SKM-1 treated with dmso at 0.1 percent for 144 hours (cell line): ENCODE measurements at regions not wholly inside any gene's neighbourhood (a gene's known extent, or its start where the extent isn't known, plus 50 kb on each side); places are given as distances from the start of the nearest gene placed in this dataset.
"Not testable (repeated sequence)": the region's sequence is repeated elsewhere in the genome, so short reads cannot be mapped to it uniquely, and the experiment has no call there.

Experiments
- DNase-seq: peaks from one replicate; lab custom pipeline; 2025; ENCODE audit not compliant: unreplicated experiment; lab: John Stamatoyannopoulos, UW

DNA sequence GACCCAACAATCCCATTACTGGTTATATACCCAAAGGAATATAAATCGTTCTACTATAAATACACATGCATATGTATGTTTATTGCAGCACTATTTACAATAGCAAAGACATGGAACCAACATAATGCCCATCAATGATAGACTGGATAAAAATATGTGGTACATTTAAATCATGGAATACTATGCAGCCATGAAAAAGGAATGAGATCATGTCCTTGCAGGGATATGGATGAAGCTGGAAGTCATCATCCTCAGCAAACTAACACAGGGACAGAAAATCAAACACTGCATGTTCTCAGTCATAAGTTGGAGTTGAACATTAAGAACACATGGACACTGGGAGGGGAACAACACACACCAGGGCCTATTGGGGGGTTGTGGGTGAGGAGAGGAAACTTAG, 741.8 kb downstream of the CDH18 start:
- DNase-seq = not testable (repeated sequence)

DNA sequence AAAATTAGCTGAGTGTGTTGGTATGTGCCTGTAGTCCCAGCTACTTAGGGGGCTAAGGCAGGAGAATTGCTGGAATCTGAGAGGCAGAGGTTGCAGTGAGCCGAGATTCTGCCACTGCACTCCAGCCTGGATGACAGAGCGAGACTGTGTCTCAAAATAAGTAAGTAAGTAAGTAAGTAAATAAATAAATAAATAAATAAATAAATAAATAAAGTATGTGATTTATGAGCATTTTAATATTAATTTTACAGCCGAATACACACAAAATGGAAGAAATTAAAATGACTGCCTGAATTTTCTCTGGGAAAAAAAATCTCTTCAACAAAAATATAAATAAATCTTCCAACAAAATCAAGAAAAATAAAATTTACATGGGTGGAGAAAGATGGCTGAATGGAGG, 740.7 kb downstream of the CDH18 start:
- DNase-seq = no peak

DNA sequence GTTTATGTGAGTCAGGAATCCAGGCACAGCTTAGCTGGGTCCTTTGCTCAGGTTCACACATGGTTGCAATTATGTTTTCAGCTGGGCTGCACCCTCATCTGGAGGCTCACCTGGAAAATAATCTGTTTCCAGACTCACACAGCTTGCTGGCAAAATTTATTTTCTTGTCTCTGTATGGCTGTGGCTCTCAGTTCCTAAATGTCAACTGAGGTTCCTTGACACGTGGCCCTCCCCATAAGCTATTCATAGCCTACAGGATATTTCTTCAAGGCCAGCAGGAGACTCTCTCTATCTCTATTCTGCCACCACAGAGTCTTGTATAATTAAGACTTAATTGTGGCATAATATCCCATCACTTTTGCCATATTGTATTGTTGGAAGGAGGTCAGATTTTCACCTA, 732.0 kb downstream of the CDH18 start:
- no peak for DNase-seq

DNA sequence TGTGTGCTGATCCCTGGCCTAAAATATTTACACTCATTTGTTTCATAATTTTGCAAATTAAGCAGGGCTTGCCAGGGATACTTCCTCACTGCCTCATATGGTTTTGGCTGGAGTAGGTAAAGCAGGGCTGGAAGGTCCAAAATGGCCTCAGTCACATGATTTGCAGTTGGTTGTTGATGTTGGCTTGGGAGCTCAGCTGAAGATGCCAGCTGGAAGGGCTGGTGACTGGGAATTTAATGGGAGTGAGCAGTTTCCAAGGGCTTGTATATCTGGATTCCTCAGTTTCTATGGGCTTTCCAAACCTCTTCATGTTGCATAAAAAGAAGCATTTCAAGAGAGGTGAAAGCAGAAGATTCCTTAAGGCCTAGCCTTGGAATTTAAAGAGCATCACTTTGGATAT, 729.3 kb downstream of the CDH18 start:
- no peak for DNase-seq

DNA sequence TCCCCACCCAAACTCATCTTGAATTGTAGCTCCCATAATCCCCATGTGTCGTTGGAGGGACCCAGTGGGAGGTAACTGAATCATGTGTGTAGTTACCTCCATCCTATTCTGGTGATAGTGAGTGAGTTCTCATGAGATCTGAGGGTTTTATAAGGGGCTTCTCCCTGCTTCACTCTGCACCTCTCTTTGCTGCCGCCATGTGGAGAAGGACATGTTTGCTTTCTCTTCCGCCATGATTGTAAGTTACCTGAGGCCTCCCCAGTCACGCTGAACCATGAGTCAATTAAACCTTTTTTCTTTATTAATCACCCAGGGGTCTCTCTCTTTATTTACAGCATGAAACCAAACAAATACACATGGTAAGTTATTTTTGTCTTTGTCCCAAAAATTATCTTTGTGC, 726.1 kb downstream of the CDH18 start:
- DNase-seq = no peak

DNA sequence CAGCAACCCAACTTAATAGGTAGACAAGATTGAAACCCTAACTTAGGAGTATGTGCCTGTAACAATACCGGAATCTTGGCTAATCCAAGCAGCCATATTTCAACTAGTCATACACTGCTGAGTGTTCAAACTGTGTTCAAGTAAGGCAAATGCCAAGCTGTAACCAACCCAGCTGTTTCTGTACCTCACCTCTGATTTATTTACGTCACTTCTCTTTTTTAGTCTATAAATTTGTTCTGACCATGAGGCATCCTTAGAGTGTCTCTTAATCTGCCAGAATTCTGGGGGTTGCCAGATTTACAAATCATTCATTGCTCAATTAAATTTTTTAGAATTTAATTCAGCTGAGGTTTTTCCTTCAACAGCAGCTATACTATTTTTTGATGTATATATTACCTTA, 723.2 kb downstream of the CDH18 start:
- no peak for DNase-seq

DNA sequence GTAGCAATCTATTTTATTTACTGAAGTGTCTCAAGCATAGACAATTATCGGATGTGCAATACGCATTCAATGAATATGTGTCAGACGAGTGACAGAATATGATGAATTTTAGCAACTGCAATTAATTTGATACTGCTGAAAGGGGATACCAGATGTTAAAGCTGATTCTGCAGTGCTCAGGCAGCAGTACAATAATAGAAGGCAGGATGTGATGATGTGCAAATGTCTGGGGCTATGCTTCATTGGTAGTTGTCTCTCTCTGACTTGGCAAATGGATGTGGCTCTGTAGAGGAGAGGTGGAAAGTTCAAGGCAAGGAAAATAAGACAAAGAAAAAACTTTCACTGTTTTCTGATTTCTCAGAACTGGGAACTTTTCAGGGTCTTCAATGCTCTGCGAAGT, 721.2 kb downstream of the CDH18 start:
- no peak for DNase-seq

DNA sequence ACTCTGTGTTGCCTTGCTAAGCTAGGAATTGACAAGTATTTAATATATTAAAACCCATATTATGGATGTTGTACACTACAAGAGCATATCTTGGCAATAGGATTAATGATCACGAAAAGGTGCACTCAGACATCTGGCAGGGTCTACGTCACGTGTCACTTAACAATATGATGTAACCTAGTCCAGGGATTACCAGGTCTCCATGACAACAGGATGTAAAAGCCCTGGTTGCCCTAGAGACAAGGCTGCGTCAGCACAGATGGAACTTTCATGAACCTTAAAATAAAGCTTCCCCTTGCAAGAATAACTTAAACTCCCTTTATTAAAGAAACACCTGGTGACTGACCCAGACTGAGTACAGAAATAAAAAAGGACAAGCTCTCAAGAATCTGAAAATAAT, 717.8 kb downstream of the CDH18 start:
- DNase-seq = no peak

DNA sequence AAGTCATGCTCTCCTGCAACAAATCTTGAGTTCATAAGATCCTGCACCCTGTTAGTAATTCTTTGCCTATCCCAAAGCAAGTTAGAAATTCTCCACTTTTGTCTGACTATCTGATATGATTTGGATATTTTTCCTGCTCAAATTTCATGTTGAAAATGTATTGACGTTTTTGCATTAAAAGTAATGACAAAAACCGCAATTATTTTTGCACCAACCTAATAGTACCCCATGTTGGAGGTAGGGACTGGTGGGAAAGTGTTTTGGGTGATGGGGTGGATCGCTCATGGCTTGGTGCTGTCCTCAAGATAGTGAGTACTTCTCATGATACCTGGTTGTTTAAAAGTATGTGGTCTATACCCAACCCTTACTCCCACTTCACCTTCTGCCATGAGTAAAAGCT, 713.4 kb downstream of the CDH18 start:
- DNase-seq = no peak

DNA sequence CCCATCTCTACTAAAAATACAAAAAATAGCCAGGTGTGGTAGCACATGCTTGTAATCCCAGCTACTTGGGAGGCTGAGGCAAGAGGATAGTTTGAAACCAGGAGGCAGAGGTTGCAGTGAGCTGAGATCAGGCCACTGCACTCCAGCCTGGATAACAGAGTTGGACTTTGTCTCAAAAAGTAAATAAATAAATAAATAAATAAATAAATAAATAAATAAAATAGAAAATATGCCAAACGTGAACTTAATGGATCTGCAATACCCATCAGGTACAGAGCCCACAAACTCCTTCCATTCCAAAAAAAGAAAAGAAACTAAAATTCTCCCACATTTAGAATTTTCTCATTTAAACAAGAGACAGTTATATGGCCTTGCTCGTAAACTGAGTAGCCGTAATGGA, 702.7 kb downstream of the CDH18 start:
- DNase-seq = no peak

DNA sequence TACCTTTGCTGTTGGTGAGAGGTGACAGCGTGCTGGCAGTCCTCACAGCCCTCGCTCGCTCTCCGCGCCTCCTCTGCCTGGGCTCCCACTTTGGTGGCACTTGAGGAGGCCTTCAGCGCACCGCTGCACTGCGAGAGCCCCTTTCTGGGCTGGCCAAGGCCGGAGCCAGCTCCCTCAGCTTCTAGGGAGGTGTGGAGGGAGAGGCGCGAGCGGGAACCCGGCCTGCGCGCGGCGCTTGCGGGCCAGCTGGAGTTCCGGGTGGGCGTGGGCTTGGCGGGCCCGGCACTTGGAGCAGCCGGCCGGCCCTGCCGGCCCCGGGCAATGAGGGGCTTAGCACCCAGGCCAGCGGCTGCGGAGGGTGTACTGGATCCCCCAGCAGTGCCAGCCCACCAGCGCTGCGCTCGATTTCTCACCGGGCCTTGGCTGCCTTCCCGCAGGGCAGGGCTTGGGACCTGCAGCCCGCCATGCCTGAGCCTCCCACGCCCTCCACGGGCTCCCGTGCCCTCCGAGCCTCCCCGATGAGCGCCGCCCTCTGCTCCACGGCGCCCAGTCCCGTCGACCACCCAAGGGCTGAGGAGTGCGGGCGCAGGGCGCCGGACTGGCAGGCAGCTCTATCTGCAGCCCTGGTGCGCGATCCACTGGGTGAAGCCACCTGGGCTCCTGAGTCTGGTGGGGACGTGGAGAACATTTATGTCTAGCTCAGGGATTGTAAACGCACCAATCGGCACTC, 700.3 kb downstream of the CDH18 start:
- not testable (repeated sequence) for DNase-seq

DNA sequence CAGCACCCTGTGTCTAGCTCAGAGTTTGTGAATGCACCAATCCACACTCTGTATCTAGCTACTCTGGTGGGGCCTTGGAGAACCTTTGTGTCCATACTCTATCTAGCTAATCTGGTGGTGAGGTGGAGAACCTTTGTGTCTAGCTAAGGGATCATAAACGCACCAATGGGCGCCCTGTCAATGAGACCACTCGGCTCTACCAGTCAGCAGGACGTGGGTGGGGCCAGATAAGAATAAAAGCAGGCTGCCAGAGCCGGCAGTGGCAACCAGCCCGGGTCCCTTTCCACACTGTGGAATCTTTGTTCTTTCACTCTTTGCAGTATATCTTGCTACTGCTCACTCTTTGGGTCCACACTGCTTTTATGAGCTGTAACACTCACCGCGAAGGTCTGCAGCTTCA, 699.7 kb downstream of the CDH18 start:
- DNase-seq = not testable (repeated sequence)

DNA sequence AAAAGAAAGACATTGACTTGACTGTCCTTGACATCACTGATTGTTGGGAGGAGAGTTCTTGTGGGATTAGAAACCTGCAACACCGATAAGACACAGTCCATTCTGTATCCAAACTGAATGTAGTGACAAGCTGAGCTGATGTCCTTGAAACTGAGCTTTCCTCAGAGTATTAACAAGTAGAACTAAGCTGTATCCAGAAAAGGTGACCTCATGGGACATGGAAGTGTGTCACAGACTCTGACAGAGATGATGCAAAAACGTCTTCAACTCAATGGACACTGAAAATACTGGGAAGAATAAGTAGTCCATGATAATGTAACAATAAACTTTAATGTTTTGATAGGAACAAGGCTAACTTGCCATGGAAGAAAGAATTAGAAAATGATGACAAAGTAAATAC, 690.1 kb downstream of the CDH18 start:
- DNase-seq = no peak

DNA sequence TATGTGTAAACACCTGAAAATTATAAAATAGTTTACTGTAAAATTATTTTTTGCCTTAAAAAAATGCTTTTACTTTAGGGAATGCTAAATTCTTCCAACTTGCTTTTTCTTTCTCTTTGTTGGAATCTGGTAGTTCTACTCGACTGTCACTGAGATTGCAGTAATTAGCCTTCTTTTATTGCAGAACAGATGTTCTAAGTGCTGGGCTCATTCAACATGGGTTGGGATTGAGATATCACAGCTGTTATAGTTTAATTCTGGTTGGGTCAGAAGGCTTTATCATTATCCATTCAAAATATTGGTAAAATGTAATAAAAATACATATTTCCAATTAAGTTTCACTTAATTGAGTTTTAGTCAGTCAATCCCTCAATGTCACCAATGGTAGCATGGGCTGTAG, 686.7 kb downstream of the CDH18 start:
- no peak for DNase-seq

DNA sequence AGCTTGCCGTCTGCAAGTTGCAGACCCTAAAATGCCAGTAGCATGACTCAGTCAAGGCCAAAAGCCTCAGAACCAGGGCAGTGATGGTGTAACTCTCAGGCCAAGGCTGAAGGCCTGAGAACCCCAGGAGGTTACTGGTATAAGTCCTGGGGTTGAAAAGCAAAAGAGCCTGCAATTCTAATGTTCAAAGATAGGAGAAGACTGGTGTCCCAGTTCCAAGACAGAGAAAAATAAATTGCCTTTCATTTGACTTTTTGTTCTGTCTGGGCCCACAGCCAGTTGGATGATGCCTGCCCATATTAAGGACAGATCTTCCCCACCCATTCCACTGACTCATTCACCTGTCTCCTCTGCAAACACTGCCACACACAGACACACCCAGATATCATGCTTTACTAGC, 673.2 kb downstream of the CDH18 start:
- no peak for DNase-seq

DNA sequence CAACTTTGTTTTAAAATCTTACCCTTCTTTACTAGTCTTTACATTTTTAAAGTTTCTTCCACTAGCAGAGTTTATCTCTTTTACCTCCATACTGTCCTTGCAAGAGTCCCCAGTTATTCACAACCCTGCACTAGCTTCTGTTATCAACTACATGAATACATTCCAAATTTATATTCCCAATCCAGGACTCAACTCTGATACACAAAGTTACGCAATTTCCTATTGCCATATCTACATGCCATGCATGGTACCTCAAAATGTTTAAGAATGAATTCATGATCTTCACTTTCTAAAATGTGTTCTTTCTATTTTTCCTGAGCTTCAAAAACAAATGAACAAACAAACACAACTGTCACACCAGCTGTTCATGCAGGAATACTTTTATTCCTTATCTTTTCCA, 668.7 kb downstream of the CDH18 start:
- DNase-seq = no peak

DNA sequence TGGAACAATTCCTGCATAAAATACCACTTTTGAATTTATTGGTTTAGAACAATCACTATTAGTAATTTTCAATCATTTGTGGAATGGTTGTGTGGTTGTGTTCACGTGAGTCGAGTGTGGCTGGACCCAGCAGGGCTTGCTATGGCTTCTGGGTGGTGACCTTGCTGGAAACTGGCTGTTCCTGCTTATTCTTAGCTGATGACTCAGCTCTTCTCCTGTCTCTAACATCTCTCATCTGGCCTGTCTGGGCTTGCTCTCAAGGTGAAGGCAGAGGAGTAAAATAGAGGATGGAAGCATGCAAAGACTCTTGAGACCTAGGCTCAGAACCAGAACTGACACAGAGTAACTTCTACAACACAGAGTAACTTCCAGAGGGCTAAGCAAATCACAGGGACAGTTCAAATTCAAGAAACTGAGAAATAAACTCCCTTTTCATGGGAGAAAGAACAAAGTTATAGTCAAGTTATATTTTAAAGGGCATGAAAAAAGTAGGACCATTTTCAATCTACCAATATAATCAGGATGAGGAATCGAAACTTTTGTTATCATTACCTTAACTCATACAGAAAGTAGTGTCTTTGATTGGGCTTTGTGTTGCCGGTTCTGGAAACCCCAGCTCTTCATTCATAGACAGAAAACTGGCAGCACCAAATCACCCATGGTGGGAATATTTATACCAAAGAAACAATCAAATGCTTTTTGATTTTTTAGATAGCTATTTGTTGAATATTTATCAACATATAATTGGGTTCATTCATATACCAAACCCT, 665.1 kb downstream of the CDH18 start:
- DNase-seq = no peak

DNA sequence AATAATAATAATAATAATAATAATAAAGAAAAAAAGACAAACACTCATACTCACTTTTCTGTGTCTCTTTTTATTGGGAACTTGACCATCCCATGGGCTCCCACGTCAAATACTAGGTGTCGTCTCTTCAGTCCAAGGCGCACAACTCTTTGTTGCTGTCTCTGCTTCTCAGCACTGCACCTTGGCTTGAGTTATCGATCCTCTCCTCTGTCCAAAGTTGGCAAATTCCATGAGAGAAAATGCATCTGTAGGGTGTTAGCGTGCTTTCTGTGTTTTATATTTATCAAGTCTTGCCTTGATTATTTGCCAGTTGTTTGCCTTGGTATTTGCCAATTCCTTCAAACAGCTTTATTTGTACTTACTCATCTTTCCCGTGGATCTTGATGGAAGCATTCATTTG, 653.7 kb downstream of the CDH18 start:
- DNase-seq = no peak

DNA sequence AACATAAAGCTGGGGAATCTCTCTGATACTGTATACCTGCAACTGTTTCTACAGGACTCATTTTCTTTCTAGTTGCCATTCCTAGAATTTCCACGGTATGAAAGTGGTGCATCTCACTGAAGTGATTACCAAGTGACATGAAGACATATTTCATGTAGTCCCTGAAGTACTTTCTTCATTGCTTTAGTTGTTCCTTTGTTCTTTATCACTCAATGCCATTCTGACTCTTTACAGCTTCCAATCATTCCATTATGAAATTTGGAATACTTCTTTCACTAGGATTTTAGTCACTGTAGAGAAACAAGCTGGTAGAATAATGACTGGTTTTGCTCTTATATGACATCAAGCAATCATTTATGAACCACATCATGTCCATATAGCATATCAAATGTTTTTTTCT, 645.1 kb downstream of the CDH18 start:
- DNase-seq = no peak

DNA sequence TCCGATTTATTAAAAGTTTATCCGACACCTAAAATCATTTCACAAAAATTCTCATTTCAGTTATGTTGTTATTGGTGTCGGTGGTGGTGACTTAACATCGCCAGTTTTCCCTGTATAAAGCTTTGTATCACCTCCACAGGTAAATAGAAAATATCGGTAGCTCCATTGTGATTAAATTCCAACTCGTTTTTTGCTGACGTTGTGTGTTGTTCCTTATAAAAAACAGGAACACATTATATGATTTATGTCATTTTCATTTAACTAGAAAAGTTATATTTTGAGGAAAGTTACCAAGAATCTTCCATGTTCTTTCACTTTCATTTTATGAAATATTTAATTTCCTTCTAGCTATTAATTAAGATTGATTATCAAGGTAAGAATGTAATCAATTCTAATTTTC, 635.9 kb downstream of the CDH18 start:
- no peak for DNase-seq

DNA sequence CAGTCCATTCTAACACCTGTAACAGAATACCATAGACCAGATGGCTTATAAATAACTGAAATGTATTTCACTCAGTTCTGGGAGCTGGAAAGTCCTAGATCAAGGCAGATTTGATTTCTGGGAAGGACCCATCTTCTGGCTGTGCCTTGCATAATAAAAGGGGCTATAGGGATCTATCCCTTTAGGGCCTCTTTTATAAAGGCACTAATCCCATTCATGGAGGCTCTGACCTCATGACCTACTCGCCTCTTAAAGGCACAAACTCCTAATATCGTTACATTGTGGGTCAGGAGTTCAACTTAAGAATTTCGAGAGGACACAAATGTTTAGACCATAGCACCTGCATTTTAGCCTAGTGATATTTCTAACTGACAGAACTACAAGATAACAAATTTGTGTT, 619.0 kb downstream of the CDH18 start:
- no peak for DNase-seq

DNA sequence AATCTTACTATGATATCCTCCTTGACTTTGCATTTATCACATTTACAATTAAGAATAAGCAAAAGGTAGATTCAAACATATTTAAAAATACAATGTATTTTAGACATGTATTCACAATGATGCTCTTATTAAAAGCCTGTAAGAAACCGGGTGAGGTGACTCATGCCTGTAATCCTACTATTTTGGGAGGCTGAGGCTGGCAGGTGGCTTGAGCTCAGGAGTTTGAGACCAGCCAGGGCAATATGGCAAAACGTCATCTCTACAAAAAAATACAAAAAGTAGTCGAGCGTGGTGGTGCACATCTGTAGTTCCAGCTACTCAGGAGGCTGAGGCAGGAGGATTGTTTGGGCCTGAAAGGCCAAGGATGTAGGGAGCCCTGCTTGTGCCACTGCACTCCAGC, 618.4 kb downstream of the CDH18 start:
- DNase-seq = no peak
